Stimulated activated CD8-positive, alpha-beta memory T cell treated with anti-CD3 and anti-CD28 coated beads, Interleukin-12 subunit alpha, Interleukin-12 subunit beta, amount 100 ng/mL, for 1 hour (primary cell): ENCODE measurements at regions not wholly inside any gene's neighbourhood (a gene's known extent, or its start where the extent isn't known, plus 50 kb on each side); places are given as distances from the start of the nearest gene placed in this dataset.

Experiments used
- DNase-seq: peaks from one replicate; pipeline ENCODE4 v3.0.0-alpha.2; 2020; ENCODE audit warnings: low read depth

DNA sequence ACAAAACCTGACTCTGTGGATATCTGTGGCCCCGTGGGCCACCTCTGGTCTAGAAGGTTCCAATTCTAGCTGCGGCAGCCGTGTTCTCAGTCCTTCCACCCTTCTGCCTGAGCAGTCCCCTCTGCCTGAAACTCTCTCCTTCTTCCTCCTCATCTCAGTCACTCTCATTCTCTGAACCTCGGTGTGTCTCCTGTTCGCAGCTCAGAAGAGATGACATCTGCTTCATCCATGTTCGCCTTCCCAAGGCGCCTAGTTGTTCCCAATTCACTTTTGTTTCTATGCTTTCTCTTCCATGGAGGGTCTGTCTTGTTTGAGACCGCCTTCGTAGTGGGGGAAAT, 95.5 kb downstream of the CEBPB start:
- DNase-seq: no peak

GRCh38 chr20:50286609-50287008, 96.0 kb downstream of the CEBPB start:
- no peak for DNase-seq

GRCh38 chr20:50287512-50287911, 96.9 kb downstream of the CEBPB start:
- no peak for DNase-seq

GRCh38 chr20:50288128-50288623, 97.5 kb downstream of the CEBPB start:
- no peak for DNase-seq

GRCh38 chr20:50289581-50289980, 99.0 kb downstream of the CEBPB start:
- no peak for DNase-seq

GRCh38 chr20:50290112-50290511, 99.5 kb downstream of the CEBPB start:
- no peak for DNase-seq

- no peak for DNase-seq
Measured at GRCh38 chr20:50290808-50291207, 100.2 kb downstream of the CEBPB start.

GRCh38 chr20:50291254-50292078, 100.8 kb downstream of the CEBPB start:
- no peak for DNase-seq

DNA sequence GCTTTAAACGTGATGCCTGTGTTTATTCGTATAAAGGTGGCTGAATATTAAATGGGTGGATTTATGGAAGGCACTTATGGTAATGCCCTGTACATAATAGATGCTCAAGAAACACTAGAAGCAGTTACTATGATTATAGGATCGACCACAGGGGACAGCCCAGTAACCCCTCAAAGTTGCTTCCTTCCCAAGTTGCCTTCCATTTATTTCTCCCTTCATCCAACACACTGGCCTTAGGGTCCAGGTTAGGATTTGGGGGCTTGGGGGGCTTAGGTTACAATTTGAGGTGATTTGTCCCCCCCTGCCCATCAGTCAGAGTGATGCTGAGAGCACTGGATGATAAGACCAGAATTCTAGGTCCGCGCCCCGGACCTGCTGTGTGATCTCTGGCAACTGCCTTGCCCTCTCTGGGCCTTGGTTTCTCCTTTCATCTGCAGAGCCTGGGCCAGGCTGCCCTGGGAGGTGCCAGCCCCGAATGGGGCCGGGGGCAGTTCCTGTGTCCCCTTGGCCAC, 101.5 kb downstream of the CEBPB start:
- DNase-seq: no peak

DNA sequence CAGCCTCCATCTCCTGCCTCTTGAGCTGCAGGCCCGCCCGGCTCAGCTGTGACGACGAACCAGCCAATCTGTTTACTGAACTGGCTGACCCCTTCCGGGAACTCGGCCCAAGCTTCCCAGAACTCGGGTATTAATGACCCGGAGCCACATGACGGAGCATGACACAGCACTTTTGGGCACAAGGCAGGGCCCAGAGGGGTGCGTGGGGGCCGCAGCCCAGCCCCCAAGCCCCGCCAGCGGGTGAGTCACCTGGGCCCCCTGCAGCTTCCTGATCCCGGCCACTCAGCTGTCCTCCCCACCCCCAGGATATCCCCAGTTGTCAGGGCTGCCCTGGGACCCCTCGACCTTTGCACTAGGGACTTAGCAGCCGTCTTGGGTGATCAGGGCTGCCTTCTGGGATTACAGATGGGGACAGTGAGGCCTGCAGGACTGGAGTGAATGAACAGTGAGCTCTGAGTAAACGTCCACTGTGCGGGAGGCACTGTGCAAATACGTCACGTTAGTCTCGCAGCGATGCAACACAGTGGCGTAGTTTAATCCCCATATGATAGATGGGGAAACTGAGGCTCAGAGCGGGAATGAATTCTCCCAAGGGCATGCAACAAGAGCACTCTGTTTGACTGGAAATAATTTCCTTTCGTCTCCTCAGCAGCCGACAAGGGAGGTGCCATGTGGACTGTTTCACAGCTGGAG, 102.1 kb downstream of the CEBPB start:
- DNase-seq: no peak

DNA sequence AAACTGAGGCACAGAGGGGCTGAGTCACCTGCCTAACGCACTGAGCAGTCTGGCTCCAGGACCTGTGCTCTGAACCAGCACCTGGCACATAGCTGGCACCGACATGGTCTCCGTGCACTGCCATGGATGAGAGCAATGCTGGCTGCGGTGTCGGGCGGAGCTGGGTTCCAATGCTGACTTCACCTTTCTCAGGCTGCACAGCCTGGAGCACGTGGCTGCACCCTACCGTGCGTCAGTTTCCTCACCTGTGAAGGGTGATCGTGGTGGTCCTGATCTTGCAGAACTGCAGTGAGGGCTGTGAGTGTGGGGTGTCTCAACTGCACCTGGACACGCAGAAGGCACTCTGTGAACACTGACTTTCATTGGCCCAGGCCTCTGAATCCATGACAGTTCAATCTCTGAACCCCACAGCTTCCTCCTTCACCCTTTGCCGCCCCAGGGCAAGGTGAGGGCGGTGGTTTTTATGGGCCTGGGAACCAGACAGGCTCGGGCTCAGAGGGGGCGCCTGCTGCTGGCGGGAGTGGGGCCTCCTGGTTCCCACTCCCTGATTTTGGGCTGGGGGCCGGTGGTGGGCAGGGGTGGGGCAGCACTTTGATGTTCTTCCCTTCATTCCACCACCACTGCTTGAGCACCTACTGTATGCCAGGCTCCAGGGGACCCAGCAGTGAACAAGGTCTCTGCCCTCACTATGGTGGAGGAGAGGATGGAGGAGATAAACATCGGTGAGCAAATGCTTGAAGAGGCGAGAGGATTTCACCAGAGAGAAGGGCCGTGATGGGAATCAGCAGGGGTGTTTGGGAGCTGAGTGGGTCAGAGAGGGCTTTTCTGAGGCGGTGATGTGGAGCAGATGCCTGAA, 102.9 kb downstream of the CEBPB start:
- no peak for DNase-seq

DNA sequence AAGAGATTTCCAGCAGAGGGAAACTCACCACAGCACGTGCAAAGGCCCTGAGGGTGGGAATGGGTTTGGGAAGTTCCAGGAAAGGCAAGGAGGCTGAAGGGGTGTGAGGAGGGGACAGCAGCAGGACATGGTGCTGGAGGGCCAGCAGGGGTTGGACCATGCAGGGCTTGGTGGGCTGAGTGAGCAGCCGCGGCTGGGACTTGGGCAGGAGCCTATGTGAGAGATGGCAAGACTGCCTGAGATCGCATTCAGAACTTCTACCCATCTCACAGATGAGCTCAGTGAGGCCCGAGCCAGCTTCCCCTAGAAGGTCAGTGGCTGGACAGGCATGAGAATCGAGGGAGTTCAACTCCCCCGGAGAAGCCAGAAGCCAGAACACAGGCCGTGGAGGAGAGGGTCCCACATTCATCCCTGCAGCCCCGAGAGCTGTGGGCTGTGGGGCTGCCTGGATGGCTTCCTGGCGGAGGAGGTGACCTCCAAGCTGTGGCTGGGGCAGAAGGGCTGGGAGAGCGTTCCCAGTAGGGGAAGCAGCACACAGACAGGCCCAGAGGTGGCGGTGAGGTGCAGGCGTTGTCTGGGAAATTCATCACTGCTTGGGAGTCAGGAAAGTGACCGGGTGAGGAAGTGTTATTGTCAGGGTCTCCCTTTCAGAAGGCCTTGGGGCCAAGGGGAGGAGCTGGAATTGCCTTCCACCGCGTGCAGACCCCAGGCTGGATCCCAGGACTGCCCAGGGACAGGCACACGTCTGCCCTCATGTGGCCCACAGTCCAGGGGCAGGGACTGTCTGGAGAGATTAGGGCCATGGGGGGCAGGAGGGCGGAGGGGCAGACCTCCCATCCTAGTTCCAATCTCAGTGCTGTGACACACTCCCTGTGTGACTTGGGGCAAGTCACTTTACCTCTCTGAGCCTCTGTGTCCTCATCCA, 103.8 kb downstream of the CEBPB start:
- no peak for DNase-seq

DNA sequence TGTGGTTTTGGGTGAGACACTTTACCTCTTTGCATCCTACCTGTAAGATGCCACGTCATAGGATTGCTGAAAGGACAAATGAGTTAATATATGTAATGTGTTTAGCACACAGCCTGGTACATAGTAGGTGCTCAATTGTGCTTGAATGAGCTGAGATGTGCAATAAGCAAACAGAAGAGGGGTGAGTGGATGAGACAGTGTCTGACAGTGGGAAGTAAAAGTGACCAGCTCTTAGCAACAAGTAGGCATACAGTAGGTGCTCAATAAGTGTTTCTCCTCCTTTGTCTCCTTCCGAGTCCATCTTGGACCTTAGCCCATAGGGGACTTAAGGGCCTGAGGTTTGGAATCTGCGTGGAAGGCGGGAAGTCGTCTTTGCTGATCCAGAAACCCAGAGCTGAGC, 104.7 kb downstream of the CEBPB start:
- no peak for DNase-seq

DNA sequence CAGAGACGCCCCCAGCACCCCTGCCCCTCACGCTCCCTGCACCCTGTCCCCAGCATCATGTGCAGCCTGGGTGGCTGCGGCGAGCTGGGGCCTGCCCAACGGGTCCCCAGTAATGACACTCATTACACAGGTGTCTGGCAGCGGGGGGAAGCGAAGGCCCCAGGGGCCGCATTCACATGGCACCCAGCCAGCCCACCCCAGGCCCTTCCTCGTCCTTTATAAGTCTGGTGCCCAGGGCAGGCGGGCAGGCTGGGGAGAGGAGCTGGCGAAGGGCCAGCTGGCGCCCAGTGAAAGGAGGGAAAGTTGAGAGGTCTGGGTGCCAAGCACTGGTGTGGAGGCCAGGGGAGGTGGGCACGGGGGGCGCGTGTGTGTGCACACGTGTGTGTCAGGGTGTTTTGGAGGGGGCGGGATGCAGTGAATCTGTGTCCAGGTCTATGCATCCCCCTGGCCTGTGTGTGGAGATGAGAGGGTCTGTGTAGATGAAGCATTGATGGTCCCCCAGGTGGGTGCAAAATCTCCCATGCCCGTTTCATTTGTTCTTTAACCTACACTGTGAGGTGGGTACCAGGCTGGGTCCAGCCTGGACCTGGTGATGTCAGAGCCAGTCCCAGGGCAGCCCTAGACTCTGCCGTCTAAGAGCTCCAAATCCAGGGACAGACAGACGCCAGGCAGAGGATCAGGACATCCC, 105.3 kb downstream of the CEBPB start:
- DNase-seq: no peak

DNA sequence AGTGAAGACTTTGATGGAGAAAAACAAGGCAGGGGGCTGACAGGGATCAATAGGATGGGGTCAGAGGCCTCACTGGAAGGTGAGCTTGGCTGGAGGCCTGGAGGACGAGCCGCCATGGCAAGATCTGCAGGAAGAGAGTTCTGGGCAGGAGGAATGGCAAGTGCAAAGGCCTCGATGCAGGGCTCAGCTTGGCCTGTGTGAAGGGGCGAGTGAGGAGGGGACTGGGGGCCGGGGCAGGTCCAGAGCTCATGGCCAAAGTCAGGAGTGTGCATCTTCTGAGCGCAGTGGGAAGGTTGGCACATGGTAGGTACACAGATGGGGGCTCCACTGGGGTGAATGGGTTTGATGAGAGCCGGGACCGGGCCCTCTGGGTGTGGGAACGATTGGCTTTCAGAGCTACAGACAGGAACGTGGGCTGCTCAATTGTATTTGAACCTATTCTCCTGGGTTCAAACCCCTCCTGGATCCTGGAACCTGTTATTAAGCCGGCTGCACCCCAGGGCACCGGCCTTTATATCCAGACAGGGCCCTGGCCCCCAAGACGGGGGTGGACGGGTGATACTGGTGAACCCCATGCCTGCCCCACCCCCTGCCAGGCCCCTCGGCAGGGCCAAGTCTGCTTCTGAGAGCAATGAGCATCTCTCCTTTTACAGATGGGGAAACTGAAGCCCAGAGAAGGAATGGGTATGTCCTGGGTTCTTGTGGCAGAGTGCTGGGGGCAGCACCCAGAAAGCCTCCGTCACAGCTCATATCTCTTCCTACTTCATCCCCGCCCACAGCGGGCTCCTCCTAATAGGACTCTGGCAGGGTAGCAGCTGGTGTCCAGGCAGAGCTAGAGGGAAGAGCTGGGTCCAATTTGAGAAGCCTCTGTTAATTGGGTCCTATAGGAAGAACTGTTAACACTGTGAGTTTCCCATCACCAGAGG, 106.1 kb downstream of the CEBPB start:
- no peak for DNase-seq

- no peak for DNase-seq
Measured at GRCh38 chr20:50297498-50298376, 107.1 kb downstream of the CEBPB start.

GRCh38 chr20:50298554-50299324, 108.1 kb downstream of the CEBPB start:
- DNase-seq: no peak

GRCh38 chr20:50299325-50299629, 108.6 kb downstream of the CEBPB start:
- DNase-seq: no peak
